B cell (primary cell): ENCODE measurements at regions not wholly inside any gene's neighbourhood (a gene's known extent, or its start where the extent isn't known, plus 50 kb on each side); places are given as distances from the start of the nearest gene placed in this dataset.

Source experiments
- ATAC-seq: fragments of 200-7000 bp; cut with Tn5 transposase; one replicate; pipeline ENCODE4 v1.10.0; 2021; ENCODE audit warnings: low read depth, mild to moderate bottlenecking, moderate number of reproducible peaks, moderate library complexity
- CTCF ChIA-PET: fragments of 350-600 bp; sonication (Branson Sonifier 250); formaldehyde crosslinking; loops from one replicate; lab custom pipeline; 2021; ENCODE audit warnings: antibody characterized with exemption, inconsistent platforms; lab: Charles Lee
- POLR2A ChIA-PET: fragments of 350-600 bp; sonication (Branson Sonifier 250); formaldehyde crosslinking; loops from one replicate; lab custom pipeline; 2021; ENCODE audit warnings: antibody characterized with exemption; lab: Charles Lee
- DNase-seq: peaks from one replicate; pipeline ENCODE4 v3.0.0; 2013
- H2AFZ ChIP-seq: 2 replicates; pipeline ENCODE4 v1.6.1; 2012; ENCODE audit warnings: mild to moderate bottlenecking, low read depth, low read length; ENCODE audit not compliant: insufficient read depth, poor library complexity, severe bottlenecking
- H3K27ac ChIP-seq, 2 donors: 1 replicate in 1 of 2; 2 replicates in 1 of 2; pipeline ENCODE4 v1.5.1; 2012 to 2013; ENCODE audit warnings: low read length in 2 of 2, mild to moderate bottlenecking in 2 of 2, moderate library complexity in 1 of 2
- H3K27me3 ChIP-seq, 4 experiments: fragments of 200-600 bp in 1 of 4; sonication (generic) in 1 of 4; replicated peaks in 1 of 4; 1 replicate in 2 of 4; 2 replicates in 2 of 4; pipeline versions ENCODE4 v1.6.1 to v1.7.0; 2013 to 2016; ENCODE audit warnings: low read length in 3 of 4, mild to moderate bottlenecking in 2 of 4, mixed read lengths in 1 of 4, moderate library complexity in 1 of 4; ENCODE audit not compliant: insufficient read depth in 4 of 4, control insufficient read depth in 3 of 4; ENCODE audit errors: control extremely low read depth in 1 of 4
- H3K36me3 ChIP-seq, 2 experiments: replicated peaks in 1 of 2; 1 replicate in 1 of 2; 2 replicates in 1 of 2; pipeline versions ENCODE4 v1.6.1 to v1.7.1; 2013; ENCODE audit warnings: low read length in 1 of 2; ENCODE audit not compliant: insufficient read depth in 2 of 2, control insufficient read depth in 1 of 2; ENCODE audit errors: control extremely low read depth in 1 of 2, extremely low read depth in 1 of 2
- H3K4me1 ChIP-seq, 2 donors: fragments of 200-600 bp in 1 of 2; sonication (generic) in 1 of 2; 1 replicate in 1 of 2; 2 replicates in 1 of 2; pipeline versions ENCODE4 v1.5.1 to v1.6.1; 2013 to 2017; ENCODE audit warnings: low read length in 2 of 2; ENCODE audit not compliant: control insufficient read depth in 2 of 2, insufficient read depth in 2 of 2
- H3K4me2 ChIP-seq: replicated peaks from 2 replicates; pipeline ENCODE3; 2012; ENCODE audit warnings: mild to moderate bottlenecking, low read depth, low read length; ENCODE audit not compliant: poor library complexity, severe bottlenecking
- H3K4me3 ChIP-seq, 5 experiments: fragments of 200-600 bp in 1 of 5; sonication (generic) in 1 of 5; 1 replicate in 3 of 5; 2 replicates in 2 of 5; pipeline versions ENCODE4 v1.5.1 to v1.7.0; 2011 to 2016; ENCODE audit warnings: low read length in 4 of 5, mild to moderate bottlenecking in 4 of 5, low read depth in 2 of 5, control low read depth in 1 of 5, moderate library complexity in 1 of 5; ENCODE audit not compliant: insufficient read depth in 1 of 5; ENCODE audit errors: control extremely low read depth in 1 of 5, extremely low read depth in 1 of 5
- H3K79me2 ChIP-seq: fragments of 200-600 bp; sonication (generic); one replicate; pipeline ENCODE4 v1.6.0; 2016; ENCODE audit warnings: low read length; ENCODE audit not compliant: control insufficient read depth, insufficient read depth
- H3K9ac ChIP-seq: fragments of 200-600 bp; sonication (generic); 2 replicates; pipeline ENCODE4 v1.6.1; 2017; ENCODE audit warnings: mild to moderate bottlenecking, low read length, moderate library complexity
- H3K9me3 ChIP-seq, 3 donors: one replicate each; pipeline versions ENCODE4 v1.6.1 to v1.7.1; 2013; ENCODE audit warnings: low read length in 2 of 3; ENCODE audit not compliant: control insufficient read depth in 2 of 3, insufficient read depth in 1 of 3; ENCODE audit errors: control extremely low read depth in 1 of 3
- H4K20me1 ChIP-seq: 2 replicates; pipeline ENCODE4 v1.6.0; 2012; ENCODE audit warnings: mild to moderate bottlenecking, low read length; ENCODE audit not compliant: insufficient read depth, control insufficient read depth, poor library complexity, severe bottlenecking
- H3K27ac Mint-ChIP-seq: one replicate; pipeline ENCODE4 v1.8.0; 2021; ENCODE audit warnings: mixed read lengths
- H3K27me3 Mint-ChIP-seq: one replicate; pipeline ENCODE4 v1.8.0; 2021; ENCODE audit warnings: mixed read lengths
- H3K4me1 Mint-ChIP-seq: one replicate; pipeline ENCODE4 v1.8.0; 2021; ENCODE audit warnings: mixed read lengths
- H3K4me3 Mint-ChIP-seq: one replicate; pipeline ENCODE4 v1.8.0; 2021; ENCODE audit warnings: mixed read lengths
- H3K9me3 Mint-ChIP-seq: one replicate; pipeline ENCODE4 v1.8.0; 2022; ENCODE audit warnings: mixed read lengths; ENCODE audit not compliant: insufficient read depth
- EZH2 ChIP-seq: IDR thresholded peaks from 2 replicates; pipeline ENCODE4 v1.6.1; 2012; ENCODE audit warnings: borderline replicate concordance, low read depth, mild to moderate bottlenecking, moderate library complexity, low read length; ENCODE audit not compliant: insufficient read depth, poor library complexity, severe bottlenecking
- WGBS: methylation state at CpG from one replicate; pipeline ENCODE4 v1.1.5; 2013; ENCODE audit warnings: missing lambda C conversion rate; ENCODE audit not compliant: insufficient coverage; 5-methylcytosine and 5-hydroxymethylcytosine counted together
- intact Hi-C: fragments of 100-400 bp; cut with micrococcal nuclease; formaldehyde crosslinking; loops from one replicate; pipeline ENCODE4 v1.10.0; 2022
- TF ChIP-seq, protein P1 (sequence below): fragments of 200-600 bp; IDR thresholded peaks from one replicate; pipeline ENCODE4 v1.8.0; 2022; ENCODE audit warnings: antibody characterized with exemption, mild to moderate bottlenecking

DNA sequence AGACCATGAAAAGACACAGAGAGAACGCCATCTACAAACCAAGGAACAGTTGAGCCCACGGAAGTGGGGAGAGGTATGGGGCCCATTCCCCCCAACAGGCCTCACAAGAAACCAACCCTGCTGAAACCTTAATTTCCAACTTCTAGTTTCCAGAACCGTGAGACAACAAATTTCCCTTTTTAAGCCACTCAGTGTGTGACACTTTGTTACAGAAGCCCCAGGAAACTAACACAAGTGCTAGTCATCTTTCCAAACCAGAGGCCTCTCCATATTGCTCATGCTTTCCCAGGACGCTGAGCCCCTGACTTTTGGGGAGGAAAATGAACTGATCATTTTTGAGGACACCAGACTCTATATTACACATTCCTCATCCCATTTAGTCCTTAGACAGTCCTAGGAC lies 186.8 kb downstream of the NUFIP1 start:
- Histone ChIP-seq H4K20me1 (no peaks in the 10 kb centered on the region), H3K4me3 (no peak overlapping the region), H3K4me2 (no peak overlapping the region), H3K9ac (no peak overlapping the region), H2AFZ (no peak overlapping the region), H3K27me3 (no peaks in the 10 kb centered on the region), H3K27ac (no peak overlapping the region), H3K36me3 (no peaks in the 10 kb centered on the region), H3K4me1 (no peaks in the 10 kb centered on the region), H3K79me2 (no peaks in the 10 kb centered on the region), H3K9me3 (no peaks in the 10 kb centered on the region)
- ChIA-PET POLR2A (no interaction called here), CTCF (no interaction called here)
- Mint-ChIP-seq H3K27me3 (no peaks in the 10 kb centered on the region), H3K4me1 (no peaks in the 10 kb centered on the region), H3K4me3 (no peak overlapping the region), H3K27ac (no peak overlapping the region), H3K9me3 (no peaks in the 10 kb centered on the region)
- ATAC-seq (no peak), DNase-seq (no peak)
- TF ChIP-seq, protein P1, sequence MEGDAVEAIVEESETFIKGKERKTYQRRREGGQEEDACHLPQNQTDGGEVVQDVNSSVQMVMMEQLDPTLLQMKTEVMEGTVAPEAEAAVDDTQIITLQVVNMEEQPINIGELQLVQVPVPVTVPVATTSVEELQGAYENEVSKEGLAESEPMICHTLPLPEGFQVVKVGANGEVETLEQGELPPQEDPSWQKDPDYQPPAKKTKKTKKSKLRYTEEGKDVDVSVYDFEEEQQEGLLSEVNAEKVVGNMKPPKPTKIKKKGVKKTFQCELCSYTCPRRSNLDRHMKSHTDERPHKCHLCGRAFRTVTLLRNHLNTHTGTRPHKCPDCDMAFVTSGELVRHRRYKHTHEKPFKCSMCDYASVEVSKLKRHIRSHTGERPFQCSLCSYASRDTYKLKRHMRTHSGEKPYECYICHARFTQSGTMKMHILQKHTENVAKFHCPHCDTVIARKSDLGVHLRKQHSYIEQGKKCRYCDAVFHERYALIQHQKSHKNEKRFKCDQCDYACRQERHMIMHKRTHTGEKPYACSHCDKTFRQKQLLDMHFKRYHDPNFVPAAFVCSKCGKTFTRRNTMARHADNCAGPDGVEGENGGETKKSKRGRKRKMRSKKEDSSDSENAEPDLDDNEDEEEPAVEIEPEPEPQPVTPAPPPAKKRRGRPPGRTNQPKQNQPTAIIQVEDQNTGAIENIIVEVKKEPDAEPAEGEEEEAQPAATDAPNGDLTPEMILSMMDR: no peak
- no peak for TF ChIP-seq EZH2
- intact Hi-C loops: no loop called here
- 58% methylated on average over 3 of the region's 4 CpGs for WGBS

DNA sequence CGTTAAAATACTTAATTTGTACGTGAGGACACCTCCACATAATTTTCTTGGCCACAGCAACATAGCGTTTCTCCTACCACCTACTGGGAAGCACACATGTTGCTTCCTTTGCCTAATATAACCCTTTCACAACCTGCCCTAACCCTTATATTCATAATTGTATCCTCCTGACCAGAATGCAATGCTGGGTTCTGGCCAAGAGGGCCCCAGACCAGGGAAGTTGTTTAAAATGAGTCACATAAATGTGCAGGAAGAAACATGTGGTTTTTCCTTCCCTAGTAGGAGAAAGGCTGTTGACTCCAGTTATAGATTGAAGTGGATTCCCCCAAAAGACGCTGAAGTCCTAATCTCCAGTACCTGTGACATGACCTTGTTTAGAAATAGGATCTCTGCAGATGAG lies 187.3 kb downstream of the NUFIP1 start:
- ChIA-PET CTCF (no interaction called here), POLR2A (no interaction called here)
- Mint-ChIP-seq H3K4me1 (no peaks in the 10 kb centered on the region), H3K9me3 (no peaks in the 10 kb centered on the region), H3K4me3 (no peak overlapping the region), H3K27me3 (no peaks in the 10 kb centered on the region), H3K27ac (no peak overlapping the region)
- no peak overlapping the region for H2AFZ ChIP-seq
- H3K9me3 ChIP-seq: no peaks in the 10 kb centered on the region
- no peaks in the 10 kb centered on the region for H3K36me3 ChIP-seq
- no peak for ATAC-seq
- H3K4me3 ChIP-seq: no peak overlapping the region
- no peak overlapping the region for H3K9ac ChIP-seq
- H4K20me1 ChIP-seq: no peaks in the 10 kb centered on the region
- H3K79me2 ChIP-seq: no peaks in the 10 kb centered on the region
- intact Hi-C loops: no loop called here
- 90% methylated on average over 3 of the region's 4 CpGs for WGBS
- no peak for DNase-seq
- no peak for TF ChIP-seq EZH2
- TF ChIP-seq, protein P1: no peak
- H3K27me3 ChIP-seq: no peaks in the 10 kb centered on the region
- no peak overlapping the region for H3K4me2 ChIP-seq
- no peak overlapping the region for H3K27ac ChIP-seq
- H3K4me1 ChIP-seq: no peaks in the 10 kb centered on the region
